ENCODE measurements at regions not wholly inside any gene's neighbourhood (a gene's known extent, or its start where the extent isn't known, plus 50 kb on each side); places are given as distances from the start of the nearest gene placed in this dataset.

- Histone ChIP-seq H3K9me3 (ENCODE audit: control extremely low read depth in 1 of 5, control insufficient read depth in 4 of 5, insufficient read depth in 2 of 5, low read depth in 1 of 5, low read length in 4 of 5) (no peaks in the 10 kb centered on the region), H3K4me3 (ENCODE audit: control insufficient read depth in 1 of 7, extremely low read depth in 1 of 7, insufficient read depth in 4 of 7, low read depth in 2 of 7, low read length in 6 of 7) (no peak overlapping the region), H3K27me3 (replicated peaks in 2 of 5; ENCODE audit: control insufficient read depth in 4 of 5, insufficient read depth in 5 of 5, low read length in 4 of 5) (peaks cover 0 to 2% (median 0%) of the 10 kb centered on the region in 5 experiments), H3K36me3 (ENCODE audit: control insufficient read depth in 4 of 4, insufficient read depth in 4 of 4, low read length in 3 of 4) (no peaks in the 10 kb centered on the region), H3K27ac (ENCODE audit: insufficient read depth in 1 of 2, low read depth in 1 of 2, low read length in 2 of 2, poor library complexity in 1 of 2, severe bottlenecking in 2 of 2) (no peak overlapping the region), H3K4me1 (ENCODE audit: control extremely low read depth in 1 of 4, control insufficient read depth in 4 of 4, insufficient read depth in 4 of 4, low read length in 3 of 4) (no peaks in the 10 kb centered on the region)
- no CpG with 5 or more reads among the region's 4 CpGs for WGBS (ENCODE audit: insufficient coverage)
- POLR2A ChIA-PET: interaction anchor here (0.6 kb wide), 1 partner anchor 486 kb away, joined by 3 read pairs; no protein-coding TSS in a partner anchor
- CTCF ChIA-PET: interaction anchor here (1.4 to 6.2 kb wide), 3 partner anchors 8 to 10 kb away, joined by 4 to 33 read pairs (median 4); no protein-coding TSS in a partner anchor
- DNase-seq: no peak
These were observed 129.9 kb downstream of the WT1 start for GRCh38 chr11:32305460-32305859.

DNA sequence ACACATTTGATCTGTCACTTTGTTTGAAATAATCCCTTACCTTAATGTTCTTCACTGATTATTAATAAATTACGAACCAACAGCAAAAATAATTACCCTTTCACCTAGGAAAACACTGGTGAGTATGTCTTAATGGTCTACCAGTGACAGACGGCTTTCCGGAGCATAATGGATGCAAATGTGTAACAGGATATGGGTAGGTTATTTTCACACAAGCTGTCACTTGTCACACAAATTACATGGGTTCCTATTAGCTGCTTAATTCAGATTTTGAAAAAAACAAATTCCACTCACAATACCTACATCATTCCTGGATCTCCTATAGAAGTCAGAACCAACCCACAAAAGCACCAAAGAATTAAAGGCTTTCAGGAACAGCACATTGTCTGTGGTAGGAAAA lies 127.9 kb downstream of the WT1 start:
- no peak for DNase-seq
- WGBS (ENCODE audit: insufficient coverage): 80% methylated on average over 1 of the region's 3 CpGs
- H3K27ac ChIP-seq (ENCODE audit: insufficient read depth in 1 of 2, low read depth in 1 of 2, low read length in 2 of 2, poor library complexity in 1 of 2, severe bottlenecking in 2 of 2): no peak overlapping the region
- H3K4me3 ChIP-seq (ENCODE audit: control insufficient read depth in 1 of 7, extremely low read depth in 1 of 7, insufficient read depth in 4 of 7, low read depth in 2 of 7, low read length in 6 of 7): no peak overlapping the region
- peaks cover 0 to 2% (median 0%) of the 10 kb centered on the region in 5 experiments for H3K27me3 ChIP-seq (replicated peaks in 2 of 5; ENCODE audit: control insufficient read depth in 4 of 5, insufficient read depth in 5 of 5, low read length in 4 of 5)
- H3K4me1 ChIP-seq (ENCODE audit: control extremely low read depth in 1 of 4, control insufficient read depth in 4 of 4, insufficient read depth in 4 of 4, low read length in 3 of 4): no peaks in the 10 kb centered on the region
- H3K9me3 ChIP-seq (ENCODE audit: control extremely low read depth in 1 of 5, control insufficient read depth in 4 of 5, insufficient read depth in 2 of 5, low read depth in 1 of 5, low read length in 4 of 5): no peaks in the 10 kb centered on the region
- CTCF ChIA-PET: interaction anchor here (0.5 to 6.2 kb wide), 3 partner anchors 7 to 122 kb away, joined by 3 to 33 read pairs (median 24); no protein-coding TSS in a partner anchor
- POLR2A ChIA-PET: no interaction called here
- no peaks in the 10 kb centered on the region for H3K36me3 ChIP-seq (ENCODE audit: control insufficient read depth in 4 of 4, insufficient read depth in 4 of 4, low read length in 3 of 4)

DNA sequence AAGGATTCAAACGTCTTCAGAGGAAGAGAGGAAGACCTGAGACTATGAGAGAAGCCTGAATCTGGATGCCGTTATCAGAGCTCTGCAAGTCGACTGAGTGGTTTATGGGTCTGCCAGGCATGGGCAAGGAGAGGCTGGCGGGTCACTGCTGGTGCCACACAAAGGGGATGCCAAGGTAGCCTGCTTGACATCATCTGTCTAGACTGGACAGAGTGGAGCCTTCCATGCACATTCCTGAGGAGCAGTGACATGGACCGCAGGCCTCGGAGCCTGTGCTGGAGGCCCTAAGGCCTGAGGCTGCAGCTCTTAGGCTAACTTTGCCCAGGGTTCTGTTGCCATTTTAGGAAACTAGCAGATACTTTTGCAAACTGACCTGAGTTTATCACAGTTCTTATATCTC lies 127.4 kb downstream of the WT1 start:
- H3K4me1 ChIP-seq (ENCODE audit: control extremely low read depth in 1 of 4, control insufficient read depth in 4 of 4, insufficient read depth in 4 of 4, low read length in 3 of 4): no peaks in the 10 kb centered on the region
- peaks cover 0 to 2% (median 0%) of the 10 kb centered on the region in 5 experiments for H3K27me3 ChIP-seq (replicated peaks in 2 of 5; ENCODE audit: control insufficient read depth in 4 of 5, insufficient read depth in 5 of 5, low read length in 4 of 5)
- ChIA-PET POLR2A (no interaction called here), CTCF (interaction anchor here (0.5 to 6.2 kb wide), 3 partner anchors 6 to 122 kb away, joined by 3 to 33 read pairs (median 24); no protein-coding TSS in a partner anchor)
- WGBS (ENCODE audit: insufficient coverage): 95% methylated on average over 6 of the region's 6 CpGs
- H3K27ac ChIP-seq (ENCODE audit: insufficient read depth in 1 of 2, low read depth in 1 of 2, low read length in 2 of 2, poor library complexity in 1 of 2, severe bottlenecking in 2 of 2): no peak overlapping the region
- H3K9me3 ChIP-seq (ENCODE audit: control extremely low read depth in 1 of 5, control insufficient read depth in 4 of 5, insufficient read depth in 2 of 5, low read depth in 1 of 5, low read length in 4 of 5): no peaks in the 10 kb centered on the region
- H3K36me3 ChIP-seq (ENCODE audit: control insufficient read depth in 4 of 4, insufficient read depth in 4 of 4, low read length in 3 of 4): no peaks in the 10 kb centered on the region
- no peak for DNase-seq
- H3K4me3 ChIP-seq (ENCODE audit: control insufficient read depth in 1 of 7, extremely low read depth in 1 of 7, insufficient read depth in 4 of 7, low read depth in 2 of 7, low read length in 6 of 7): no peak overlapping the region

DNA sequence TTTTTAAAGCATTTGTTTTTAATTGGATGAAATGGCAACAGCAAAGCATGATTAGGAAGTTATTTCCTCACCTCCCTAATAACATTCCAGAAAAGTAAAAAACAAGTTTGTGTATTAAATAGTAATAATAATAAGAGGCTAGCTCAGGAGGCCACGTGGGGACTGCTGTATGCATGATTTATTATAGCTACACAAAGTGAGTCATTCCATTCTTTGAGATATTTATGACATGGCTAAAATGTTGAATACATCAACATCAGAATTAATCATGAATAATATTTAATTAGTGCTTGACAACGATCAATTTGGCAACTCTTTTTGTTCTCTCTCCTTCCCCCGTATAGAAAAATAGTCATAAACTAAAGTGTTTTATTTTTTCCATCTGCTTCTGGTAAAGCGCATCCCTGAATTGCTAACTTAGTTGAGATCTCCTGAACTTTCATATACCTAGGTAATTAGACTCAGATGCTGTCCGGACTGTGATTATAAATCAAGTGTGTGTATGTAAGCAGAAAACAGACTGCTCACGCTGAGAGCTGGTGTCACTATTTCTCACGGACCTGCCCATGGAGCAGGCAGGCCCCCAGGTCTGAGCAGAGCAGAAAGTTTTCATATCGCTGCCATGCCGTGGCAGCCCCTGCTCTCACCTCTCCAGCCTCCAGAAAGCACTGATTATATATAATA lies 125.7 kb downstream of the WT1 start:
- Histone ChIP-seq H3K27ac (ENCODE audit: insufficient read depth in 1 of 2, low read depth in 1 of 2, low read length in 2 of 2, poor library complexity in 1 of 2, severe bottlenecking in 2 of 2) (no peak overlapping the region), H3K27me3 (replicated peaks in 2 of 5; ENCODE audit: control insufficient read depth in 4 of 5, insufficient read depth in 5 of 5, low read length in 4 of 5) (peaks cover 0 to under 1% (median 0%) of the 10 kb centered on the region in 5 experiments), H3K36me3 (ENCODE audit: control insufficient read depth in 4 of 4, insufficient read depth in 4 of 4, low read length in 3 of 4) (no peaks in the 10 kb centered on the region), H3K4me3 (ENCODE audit: control insufficient read depth in 1 of 7, extremely low read depth in 1 of 7, insufficient read depth in 4 of 7, low read depth in 2 of 7, low read length in 6 of 7) (no peak overlapping the region), H3K4me1 (ENCODE audit: control extremely low read depth in 1 of 4, control insufficient read depth in 4 of 4, insufficient read depth in 4 of 4, low read length in 3 of 4) (no peaks in the 10 kb centered on the region), H3K9me3 (ENCODE audit: control extremely low read depth in 1 of 5, control insufficient read depth in 4 of 5, insufficient read depth in 2 of 5, low read depth in 1 of 5, low read length in 4 of 5) (no peaks in the 10 kb centered on the region)
- CTCF ChIA-PET: interaction anchor here (1.2 to 5.2 kb wide), 2 partner anchors 12 to 14 kb away, joined by 3 to 24 read pairs; no protein-coding TSS in a partner anchor
- DNase-seq: no peak
- 80% methylated on average over 4 of the region's 9 CpGs for WGBS (ENCODE audit: insufficient coverage)
- POLR2A ChIA-PET: no interaction called here

GRCh38 chr11:32310214-32310601 lies 125.1 kb downstream of the WT1 start:
- Histone ChIP-seq H3K36me3 (ENCODE audit: control insufficient read depth in 4 of 4, insufficient read depth in 4 of 4, low read length in 3 of 4) (no peaks in the 10 kb centered on the region), H3K4me1 (ENCODE audit: control extremely low read depth in 1 of 4, control insufficient read depth in 4 of 4, insufficient read depth in 4 of 4, low read length in 3 of 4) (no peaks in the 10 kb centered on the region), H3K27ac (ENCODE audit: insufficient read depth in 1 of 2, low read depth in 1 of 2, low read length in 2 of 2, poor library complexity in 1 of 2, severe bottlenecking in 2 of 2) (no peak overlapping the region), H3K4me3 (ENCODE audit: control insufficient read depth in 1 of 7, extremely low read depth in 1 of 7, insufficient read depth in 4 of 7, low read depth in 2 of 7, low read length in 6 of 7) (no peak overlapping the region), H3K27me3 (replicated peaks in 2 of 5; ENCODE audit: control insufficient read depth in 4 of 5, insufficient read depth in 5 of 5, low read length in 4 of 5) (no peaks in the 10 kb centered on the region), H3K9me3 (ENCODE audit: control extremely low read depth in 1 of 5, control insufficient read depth in 4 of 5, insufficient read depth in 2 of 5, low read depth in 1 of 5, low read length in 4 of 5) (no peaks in the 10 kb centered on the region)
- ChIA-PET CTCF (interaction anchor here (1.0 to 5.2 kb wide), 3 partner anchors 13 to 129 kb away, joined by 3 to 24 read pairs (median 4); no protein-coding TSS in a partner anchor), POLR2A (no interaction called here)
- no peak for DNase-seq
- WGBS (ENCODE audit: insufficient coverage): 100% methylated on average over 4 of the region's 6 CpGs

- Histone ChIP-seq H3K27ac (ENCODE audit: insufficient read depth in 1 of 2, low read depth in 1 of 2, low read length in 2 of 2, poor library complexity in 1 of 2, severe bottlenecking in 2 of 2) (no peak overlapping the region), H3K36me3 (ENCODE audit: control insufficient read depth in 4 of 4, insufficient read depth in 4 of 4, low read length in 3 of 4) (no peaks in the 10 kb centered on the region), H3K9me3 (ENCODE audit: control extremely low read depth in 1 of 5, control insufficient read depth in 4 of 5, insufficient read depth in 2 of 5, low read depth in 1 of 5, low read length in 4 of 5) (no peaks in the 10 kb centered on the region), H3K4me1 (ENCODE audit: control extremely low read depth in 1 of 4, control insufficient read depth in 4 of 4, insufficient read depth in 4 of 4, low read length in 3 of 4) (no peaks in the 10 kb centered on the region), H3K27me3 (replicated peaks in 2 of 5; ENCODE audit: control insufficient read depth in 4 of 5, insufficient read depth in 5 of 5, low read length in 4 of 5) (peaks cover 0 to under 1% (median 0%) of the 10 kb centered on the region in 5 experiments), H3K4me3 (ENCODE audit: control insufficient read depth in 1 of 7, extremely low read depth in 1 of 7, insufficient read depth in 4 of 7, low read depth in 2 of 7, low read length in 6 of 7) (no peak overlapping the region)
- DNase-seq: no peak
- WGBS (ENCODE audit: insufficient coverage): 95% methylated on average over 6 of the region's 6 CpGs
- ChIA-PET CTCF (interaction anchor here (0.8 to 6.1 kb wide), 5 partner anchors 7 to 33 kb away, joined by 3 to 33 read pairs (median 4); no protein-coding TSS in a partner anchor), POLR2A (no interaction called here)
These were observed 123.8 kb downstream of the WT1 start for GRCh38 chr11:32311346-32312065.

Measured in common myeloid progenitor, CD34-positive (primary cell).